CD4-positive, alpha-beta T cell (primary cell): ENCODE measurements at regions not wholly inside any gene's neighbourhood (a gene's known extent, or its start where the extent isn't known, plus 50 kb on each side); places are given as distances from the start of the nearest gene placed in this dataset.

Source experiments
- ATAC-seq: fragments of 200-7000 bp; cut with Tn5 transposase; one replicate; pipeline ENCODE4 v1.10.0; 2022; ENCODE audit warnings: mild to moderate bottlenecking; ENCODE audit not compliant: poor library complexity
- CTCF ChIA-PET: fragments of 350-600 bp; sonication (Branson Sonifier 250); formaldehyde crosslinking; loops from one replicate; lab custom pipeline; 2021; ENCODE audit warnings: antibody characterized with exemption, inconsistent platforms; lab: Charles Lee
- POLR2A ChIA-PET: fragments of 350-600 bp; sonication (Branson Sonifier 250); formaldehyde crosslinking; loops from one replicate; lab custom pipeline; 2021; ENCODE audit warnings: antibody characterized with exemption, inconsistent platforms; lab: Charles Lee
- DNase-seq, 14 experiments: peaks; one replicate each; pipeline ENCODE4 v3.0.0-alpha.2; 2013 to 2020; ENCODE audit warnings: mixed read lengths in 2 of 14
- H3K27ac ChIP-seq, 2 donors: one replicate each; pipeline versions ENCODE4 v1.5.1 to v1.7.0; 2013; ENCODE audit warnings: low read length in 2 of 2, low read depth in 1 of 2, mild to moderate bottlenecking in 1 of 2
- H3K27me3 ChIP-seq, 2 experiments: 1 replicate in 1 of 2; 2 replicates in 1 of 2; pipeline versions ENCODE4 v1.6.1 to v1.7.0; 2013; ENCODE audit warnings: low read length in 2 of 2, control low read depth in 1 of 2, mild to moderate bottlenecking in 1 of 2, moderate library complexity in 1 of 2; ENCODE audit not compliant: insufficient read depth in 2 of 2, control insufficient read depth in 1 of 2
- H3K36me3 ChIP-seq: one replicate; pipeline ENCODE4 v1.6.1; 2013; ENCODE audit warnings: low read length, control low read depth; ENCODE audit not compliant: insufficient read depth
- H3K4me1 ChIP-seq: one replicate; pipeline ENCODE4 v1.6.1; 2013; ENCODE audit warnings: low read length, control low read depth; ENCODE audit not compliant: insufficient read depth
- H3K4me3 ChIP-seq: one replicate; pipeline ENCODE4 v1.5.1; 2013; ENCODE audit warnings: mild to moderate bottlenecking, low read length, moderate library complexity
- H3K9me3 ChIP-seq, 2 experiments: 1 replicate in 1 of 2; 2 replicates in 1 of 2; pipeline versions ENCODE4 v1.6.1 to v1.7.0; 2013; ENCODE audit warnings: low read length in 2 of 2, mild to moderate bottlenecking in 2 of 2, control low read depth in 1 of 2, moderate library complexity in 1 of 2; ENCODE audit not compliant: control insufficient read depth in 1 of 2, insufficient read depth in 1 of 2
- H3K27ac Mint-ChIP-seq: one replicate; pipeline ENCODE4 v1.8.0; 2020; ENCODE audit warnings: mixed read lengths
- H3K27me3 Mint-ChIP-seq: one replicate; pipeline ENCODE4 v1.8.0; 2021; ENCODE audit warnings: mixed read lengths
- H3K36me3 Mint-ChIP-seq: one replicate; pipeline ENCODE4 v1.8.0; 2021; ENCODE audit warnings: low read depth, mixed read lengths
- H3K4me1 Mint-ChIP-seq: one replicate; pipeline ENCODE4 v1.8.0; 2021; ENCODE audit warnings: low read depth, mixed read lengths
- H3K4me3 Mint-ChIP-seq: one replicate; pipeline ENCODE4 v1.8.0; 2020; ENCODE audit warnings: mild to moderate bottlenecking, mixed read lengths
- H3K9me3 Mint-ChIP-seq: one replicate; pipeline ENCODE4 v1.8.0; 2020; ENCODE audit warnings: mixed read lengths
- CTCF ChIP-seq: fragments of 200-600 bp; IDR thresholded peaks from one replicate; pipeline ENCODE4 v1.8.0; 2022; ENCODE audit warnings: antibody characterized with exemption, mild to moderate bottlenecking
- intact Hi-C, 2 experiments: fragments of 100-400 bp; cut with DNase I in 1 of 2; cut with micrococcal nuclease in 1 of 2; formaldehyde crosslinking; loops; one replicate each; pipeline versions ENCODE4 v1.15.1 to v1.9.0; 2023 to 2025; cut with DNase I, micrococcal nuclease

- no peak overlapping the region for H3K4me3 Mint-ChIP-seq
- ChIA-PET POLR2A (no interaction called here), CTCF (no interaction called here)
- H3K9me3 Mint-ChIP-seq, result no peaks in the 10 kb centered on the region
- no peaks in the 10 kb centered on the region for H3K27me3 ChIP-seq
- no peaks in the 10 kb centered on the region for H3K36me3 ChIP-seq
- no peaks in the 10 kb centered on the region for H3K4me1 Mint-ChIP-seq
- H3K4me1 ChIP-seq, result no peaks in the 10 kb centered on the region
- DNase-seq (no peak), ATAC-seq (no peak)
- peaks cover 10% of the 10 kb centered on the region for H3K27me3 Mint-ChIP-seq
- H3K36me3 Mint-ChIP-seq, result no peaks in the 10 kb centered on the region
- H3K27ac Mint-ChIP-seq, result no peak overlapping the region
- no peak overlapping the region for H3K4me3 ChIP-seq
- TF ChIP-seq CTCF, result no peak
- no peak overlapping the region for H3K27ac ChIP-seq
- intact Hi-C loops, result no loop called here
- H3K9me3 ChIP-seq, result no peaks in the 10 kb centered on the region
Measured at GRCh38 chr4:155288999-155289398, 80.6 kb downstream of the NPY2R start.
